ENCODE measurements at regions not wholly inside any gene's neighbourhood (a gene's known extent, or its start where the extent isn't known, plus 50 kb on each side); places are given as distances from the start of the nearest gene placed in this dataset.

DNA sequence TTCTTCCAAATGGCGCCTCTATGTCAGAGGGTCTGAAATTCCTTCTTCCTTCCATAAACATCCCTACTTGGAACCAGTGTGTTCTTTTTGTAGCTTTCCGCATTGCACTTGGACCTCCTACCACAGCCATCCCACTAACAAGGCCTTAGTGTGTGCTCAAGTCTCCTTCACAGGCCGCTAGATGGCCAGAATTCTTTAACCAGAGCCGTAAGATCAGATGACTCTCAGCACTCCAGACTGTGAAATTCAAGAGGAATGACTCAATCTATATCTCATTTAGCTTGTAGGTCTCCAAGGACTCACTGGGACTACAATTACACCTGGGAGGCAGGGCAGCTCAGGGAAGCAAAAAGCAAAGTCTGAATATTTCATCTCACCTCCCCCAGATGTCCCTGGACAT is 298.9 kb downstream of the EIPR1 start:
- Histone ChIP-seq H3K4me3 (replicated peaks in 1 of 2; ENCODE audit: low read depth in 1 of 2, low read length in 2 of 2) (no peak overlapping the region), H2AFZ (ENCODE audit: low read depth, low read length, poor library complexity, severe bottlenecking) (no peak overlapping the region), H3K79me2 (ENCODE audit: insufficient read depth, low read length) (no peaks in the 10 kb centered on the region), H3K9me2 (ENCODE audit: insufficient read depth) (no peaks in the 10 kb centered on the region), H3K27me3 (ENCODE audit: insufficient read depth, low read length) (peaks cover 43% of the 10 kb centered on the region), H3K9me3 (ENCODE audit: control insufficient read depth in 1 of 2, insufficient read depth in 1 of 2, low read depth in 1 of 2, low read length in 2 of 2) (no peaks in the 10 kb centered on the region), H4K20me1 (ENCODE audit: insufficient read depth) (no peaks in the 10 kb centered on the region), H3K4me2 (ENCODE audit: low read length) (no peak overlapping the region), H3K36me3 (ENCODE audit: control insufficient read depth in 1 of 2, insufficient read depth in 2 of 2, low read length in 2 of 2) (no peaks in the 10 kb centered on the region), H3K9ac (ENCODE audit: low read length) (no peak overlapping the region), H3K4me1 (ENCODE audit: control insufficient read depth in 1 of 2, insufficient read depth in 2 of 2, low read length in 2 of 2) (no peaks in the 10 kb centered on the region), H3K27ac (ENCODE audit: low read depth, low read length) (no peak overlapping the region)
- intact Hi-C loops (cut with micrococcal nuclease), result no loop called here
- BruUV-seq (replicated peaks), result no TSS peak
- TF ChIP-seq, protein P1, sequence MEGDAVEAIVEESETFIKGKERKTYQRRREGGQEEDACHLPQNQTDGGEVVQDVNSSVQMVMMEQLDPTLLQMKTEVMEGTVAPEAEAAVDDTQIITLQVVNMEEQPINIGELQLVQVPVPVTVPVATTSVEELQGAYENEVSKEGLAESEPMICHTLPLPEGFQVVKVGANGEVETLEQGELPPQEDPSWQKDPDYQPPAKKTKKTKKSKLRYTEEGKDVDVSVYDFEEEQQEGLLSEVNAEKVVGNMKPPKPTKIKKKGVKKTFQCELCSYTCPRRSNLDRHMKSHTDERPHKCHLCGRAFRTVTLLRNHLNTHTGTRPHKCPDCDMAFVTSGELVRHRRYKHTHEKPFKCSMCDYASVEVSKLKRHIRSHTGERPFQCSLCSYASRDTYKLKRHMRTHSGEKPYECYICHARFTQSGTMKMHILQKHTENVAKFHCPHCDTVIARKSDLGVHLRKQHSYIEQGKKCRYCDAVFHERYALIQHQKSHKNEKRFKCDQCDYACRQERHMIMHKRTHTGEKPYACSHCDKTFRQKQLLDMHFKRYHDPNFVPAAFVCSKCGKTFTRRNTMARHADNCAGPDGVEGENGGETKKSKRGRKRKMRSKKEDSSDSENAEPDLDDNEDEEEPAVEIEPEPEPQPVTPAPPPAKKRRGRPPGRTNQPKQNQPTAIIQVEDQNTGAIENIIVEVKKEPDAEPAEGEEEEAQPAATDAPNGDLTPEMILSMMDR (IDR thresholded peaks at IDR 0.05 in 2 of 3, conservative IDR thresholded peaks at IDR 0.05 in 1 of 3; ENCODE audit: borderline replicate concordance in 1 of 3, insufficient read depth in 1 of 3, low read depth in 2 of 3, low read length in 2 of 3), result no peak
- TF ChIP-seq SP1 (IDR thresholded peaks at IDR 0.05; ENCODE audit: low read depth) (no peak), CEBPB (IDR thresholded peaks at IDR 0.05; ENCODE audit: low read depth) (no peak), POLR2AphosphoS5 (IDR thresholded peaks at IDR 0.05; ENCODE audit: low read depth, low read length) (no peak), ZNF274 (IDR thresholded peaks at IDR 0.05; ENCODE audit: low read depth, low read length) (no peak), YY1 (IDR thresholded peaks at IDR 0.05; ENCODE audit: extremely low read depth, insufficient replicate concordance, low read depth, low read length) (no peak), ZBTB33 (IDR thresholded peaks at IDR 0.05; ENCODE audit: extremely low read depth, insufficient replicate concordance, low read length) (no peak), RAD21 (IDR thresholded peaks at IDR 0.05; ENCODE audit: low read depth) (no peak), SIN3A (IDR thresholded peaks at IDR 0.05; ENCODE audit: low read depth) (no peak), JUND (IDR thresholded peaks at IDR 0.05) (no peak), EZH2 (IDR thresholded peaks at IDR 0.05) (no peak), POLR2A (IDR thresholded peaks at IDR 0.05; ENCODE audit: borderline replicate concordance, extremely low read depth, insufficient read depth, insufficient read length) (no peak)
- TF ChIP-seq, protein P2, sequence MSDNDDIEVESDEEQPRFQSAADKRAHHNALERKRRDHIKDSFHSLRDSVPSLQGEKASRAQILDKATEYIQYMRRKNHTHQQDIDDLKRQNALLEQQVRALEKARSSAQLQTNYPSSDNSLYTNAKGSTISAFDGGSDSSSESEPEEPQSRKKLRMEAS (IDR thresholded peaks at IDR 0.05), result no peak
- TF ChIP-seq, protein P3, sequence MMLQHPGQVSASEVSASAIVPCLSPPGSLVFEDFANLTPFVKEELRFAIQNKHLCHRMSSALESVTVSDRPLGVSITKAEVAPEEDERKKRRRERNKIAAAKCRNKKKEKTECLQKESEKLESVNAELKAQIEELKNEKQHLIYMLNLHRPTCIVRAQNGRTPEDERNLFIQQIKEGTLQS (IDR thresholded peaks at IDR 0.05), result no peak
- ATAC-seq (no peak; the same call in 1 of the 2 replicates), DNase-seq (ENCODE audit: low read depth, low spot score) (no peak)
- ChIA-PET POLR2A (no interaction called here), CTCF (no interaction called here), RAD21 (ENCODE audit: low non-redundant PET in 1 of 2, low total read pairs in 2 of 2, uncharacterized antibody in 2 of 2, unreplicated experiment in 2 of 2) (no interaction called here)

All from HCT116 (cell line).